Endothelial cell (in vitro differentiated cells): ENCODE measurements at regions not wholly inside any gene's neighbourhood (a gene's known extent, or its start where the extent isn't known, plus 50 kb on each side); places are given as distances from the start of the nearest gene placed in this dataset.

Source experiments
- DNase-seq: peaks from one replicate; pipeline ENCODE4 v3.0.0; 2021; ENCODE audit warnings: low spot score
- H3K27ac Mint-ChIP-seq: one replicate; pipeline ENCODE4 v1.8.0; 2021; ENCODE audit warnings: mixed read lengths, inconsistent platforms; ENCODE audit not compliant: unreplicated experiment
- H3K27me3 Mint-ChIP-seq: one replicate; pipeline ENCODE4 v1.8.0; 2021; ENCODE audit warnings: mild to moderate bottlenecking, moderate library complexity, mixed read lengths, inconsistent platforms; ENCODE audit not compliant: unreplicated experiment
- H3K36me3 Mint-ChIP-seq: one replicate; pipeline ENCODE4 v1.8.0; 2021; ENCODE audit warnings: mild to moderate bottlenecking, low read depth, mixed read lengths, inconsistent platforms; ENCODE audit not compliant: unreplicated experiment
- H3K4me1 Mint-ChIP-seq: one replicate; pipeline ENCODE4 v1.8.0; 2021; ENCODE audit warnings: mild to moderate bottlenecking, mixed read lengths, inconsistent platforms; ENCODE audit not compliant: unreplicated experiment
- H3K4me3 Mint-ChIP-seq: one replicate; pipeline ENCODE4 v1.8.0; 2021; ENCODE audit warnings: mild to moderate bottlenecking, mixed read lengths, inconsistent platforms; ENCODE audit not compliant: unreplicated experiment
- H3K9me3 Mint-ChIP-seq: one replicate; pipeline ENCODE4 v1.8.0; 2021; ENCODE audit warnings: mixed read lengths, inconsistent platforms; ENCODE audit not compliant: unreplicated experiment
- TF ChIP-seq, protein P1 (sequence below): fragments of 200-600 bp; sonication (generic); IDR thresholded peaks from one replicate; pipeline ENCODE4 v1.5.0; 2021; ENCODE audit warnings: antibody characterized with exemption; ENCODE audit not compliant: unreplicated experiment

GRCh38 chr5:125100951-125101350, 354.5 kb upstream of the ZNF608 start:
- H3K4me1 Mint-ChIP-seq = peaks cover 11% of the 10 kb centered on the region
- DNase-seq = no peak
- no peak overlapping the region for H3K4me3 Mint-ChIP-seq
- H3K27ac Mint-ChIP-seq = peak overlapping the region; percentile 65
- no peaks in the 10 kb centered on the region for H3K27me3 Mint-ChIP-seq
- no peaks in the 10 kb centered on the region for H3K36me3 Mint-ChIP-seq
- H3K9me3 Mint-ChIP-seq = no peaks in the 10 kb centered on the region
- TF ChIP-seq, protein P1, sequence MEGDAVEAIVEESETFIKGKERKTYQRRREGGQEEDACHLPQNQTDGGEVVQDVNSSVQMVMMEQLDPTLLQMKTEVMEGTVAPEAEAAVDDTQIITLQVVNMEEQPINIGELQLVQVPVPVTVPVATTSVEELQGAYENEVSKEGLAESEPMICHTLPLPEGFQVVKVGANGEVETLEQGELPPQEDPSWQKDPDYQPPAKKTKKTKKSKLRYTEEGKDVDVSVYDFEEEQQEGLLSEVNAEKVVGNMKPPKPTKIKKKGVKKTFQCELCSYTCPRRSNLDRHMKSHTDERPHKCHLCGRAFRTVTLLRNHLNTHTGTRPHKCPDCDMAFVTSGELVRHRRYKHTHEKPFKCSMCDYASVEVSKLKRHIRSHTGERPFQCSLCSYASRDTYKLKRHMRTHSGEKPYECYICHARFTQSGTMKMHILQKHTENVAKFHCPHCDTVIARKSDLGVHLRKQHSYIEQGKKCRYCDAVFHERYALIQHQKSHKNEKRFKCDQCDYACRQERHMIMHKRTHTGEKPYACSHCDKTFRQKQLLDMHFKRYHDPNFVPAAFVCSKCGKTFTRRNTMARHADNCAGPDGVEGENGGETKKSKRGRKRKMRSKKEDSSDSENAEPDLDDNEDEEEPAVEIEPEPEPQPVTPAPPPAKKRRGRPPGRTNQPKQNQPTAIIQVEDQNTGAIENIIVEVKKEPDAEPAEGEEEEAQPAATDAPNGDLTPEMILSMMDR = no peak

DNA sequence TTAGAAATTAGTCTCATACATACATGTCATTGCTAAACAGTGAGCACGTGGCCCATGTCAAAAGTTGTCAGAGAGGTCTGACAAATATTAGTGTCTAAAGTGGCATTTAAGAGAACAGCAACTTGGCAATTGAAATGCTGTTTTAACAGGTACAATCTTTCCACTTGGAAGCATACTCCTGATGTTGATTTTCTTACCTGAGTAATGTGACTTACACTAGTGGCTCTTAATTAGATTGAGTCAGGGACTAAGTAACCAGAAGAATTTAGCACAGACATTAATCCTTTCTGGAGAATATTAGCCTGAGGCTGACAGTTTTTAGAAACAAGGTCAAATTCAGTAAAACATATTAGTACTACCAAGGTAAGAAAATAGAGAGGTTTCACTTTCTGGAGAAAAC, 357.0 kb upstream of the ZNF608 start:
- no peak overlapping the region for H3K4me3 Mint-ChIP-seq
- H3K27ac Mint-ChIP-seq = no peak overlapping the region
- H3K9me3 Mint-ChIP-seq = no peaks in the 10 kb centered on the region
- no peaks in the 10 kb centered on the region for H3K36me3 Mint-ChIP-seq
- DNase-seq = no peak
- H3K4me1 Mint-ChIP-seq = peaks cover 23% of the 10 kb centered on the region
- TF ChIP-seq, protein P1 = no peak
- H3K27me3 Mint-ChIP-seq = no peaks in the 10 kb centered on the region

GRCh38 chr5:125106271-125106670, 359.8 kb upstream of the ZNF608 start:
- Mint-ChIP-seq H3K9me3 (no peaks in the 10 kb centered on the region), H3K36me3 (no peaks in the 10 kb centered on the region), H3K4me3 (no peak overlapping the region), H3K4me1 (peaks cover 13% of the 10 kb centered on the region), H3K27me3 (no peaks in the 10 kb centered on the region), H3K27ac (no peak overlapping the region)
- TF ChIP-seq, protein P1 = no peak
- DNase-seq = no peak

DNA sequence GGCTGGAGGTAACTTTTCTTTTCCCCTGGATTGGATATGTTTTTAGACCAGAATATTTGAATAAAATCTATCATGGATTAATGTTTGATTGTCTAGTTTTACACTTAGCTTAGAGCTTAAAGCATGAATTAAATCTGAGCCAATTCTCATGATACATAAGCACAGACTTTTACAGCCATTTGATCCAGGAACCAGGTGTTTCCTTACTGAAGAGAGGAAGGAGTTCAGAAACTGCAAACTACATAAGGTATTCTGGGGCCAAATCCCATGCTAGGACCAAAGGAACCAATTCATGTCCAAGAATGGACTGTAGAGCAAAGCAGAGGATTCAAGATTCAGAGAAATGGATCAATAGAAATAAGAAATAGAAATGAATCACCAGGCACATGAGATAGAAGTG, 360.4 kb upstream of the ZNF608 start:
- Mint-ChIP-seq H3K4me3 (no peak overlapping the region), H3K27me3 (no peaks in the 10 kb centered on the region), H3K27ac (no peak overlapping the region), H3K36me3 (no peaks in the 10 kb centered on the region), H3K4me1 (peaks cover 13% of the 10 kb centered on the region), H3K9me3 (no peaks in the 10 kb centered on the region)
- no peak for DNase-seq
- TF ChIP-seq, protein P1 = no peak

DNA sequence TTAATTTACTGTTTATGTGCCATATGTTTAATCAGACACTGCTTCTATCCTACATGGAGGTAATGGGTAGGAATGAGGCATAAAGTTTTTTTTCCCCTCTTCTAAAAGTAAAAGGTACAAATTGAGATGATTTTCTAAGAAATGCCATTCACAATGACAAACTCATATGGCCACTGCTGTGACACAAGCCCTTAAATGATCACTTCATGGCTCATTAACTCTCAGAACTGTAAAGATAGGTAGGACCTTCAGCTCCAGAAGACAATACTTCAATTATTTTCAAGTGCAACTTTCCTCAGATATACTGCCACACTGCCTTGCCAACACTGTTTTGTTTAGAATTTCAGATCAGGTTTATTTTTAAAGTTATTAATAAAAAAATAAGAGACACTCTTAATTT, 362.9 kb upstream of the ZNF608 start:
- DNase-seq = no peak
- no peaks in the 10 kb centered on the region for H3K27me3 Mint-ChIP-seq
- H3K4me1 Mint-ChIP-seq = peaks cover 13% of the 10 kb centered on the region
- no peak overlapping the region for H3K4me3 Mint-ChIP-seq
- no peak overlapping the region for H3K27ac Mint-ChIP-seq
- no peaks in the 10 kb centered on the region for H3K9me3 Mint-ChIP-seq
- TF ChIP-seq, protein P1 = no peak
- no peaks in the 10 kb centered on the region for H3K36me3 Mint-ChIP-seq
